ENCODE measurements at regions not wholly inside any gene's neighbourhood (a gene's known extent, or its start where the extent isn't known, plus 50 kb on each side); places are given as distances from the start of the nearest gene placed in this dataset.

DNA sequence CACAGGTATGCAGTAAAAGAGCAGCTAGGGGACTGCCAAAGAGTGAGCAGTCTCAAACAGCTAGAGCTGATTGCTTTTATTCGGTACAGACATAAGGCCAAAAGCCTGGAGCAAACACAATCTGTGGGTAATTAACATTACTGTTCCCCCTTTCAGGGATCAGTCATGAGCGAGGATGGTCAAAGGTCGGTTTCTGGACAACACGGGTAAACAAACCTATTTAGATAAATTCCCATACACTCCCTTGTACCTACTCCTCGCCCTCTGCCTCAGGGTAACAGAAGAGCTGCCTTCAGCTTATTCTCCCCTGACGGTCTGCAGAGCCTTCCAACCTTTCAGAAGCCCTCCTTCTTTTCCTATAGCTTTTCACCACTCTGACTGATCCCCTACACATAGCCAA is 586.0 kb downstream of the SUCLG1 start:
- Mint-ChIP-seq H3K9me3 (peaks cover 34% of the 10 kb centered on the region), H3K4me3 (no peak overlapping the region), H3K4me1 (ENCODE audit: low read depth) (no peaks in the 10 kb centered on the region), H3K27me3 (no peaks in the 10 kb centered on the region), H3K27ac (no peak overlapping the region), H3K36me3 (no peaks in the 10 kb centered on the region)
- DNase-seq = no peak
- ChIA-PET CTCF (no interaction called here), POLR2A (no interaction called here)
- intact Hi-C loops (cut with micrococcal nuclease) = no loop called here

DNA sequence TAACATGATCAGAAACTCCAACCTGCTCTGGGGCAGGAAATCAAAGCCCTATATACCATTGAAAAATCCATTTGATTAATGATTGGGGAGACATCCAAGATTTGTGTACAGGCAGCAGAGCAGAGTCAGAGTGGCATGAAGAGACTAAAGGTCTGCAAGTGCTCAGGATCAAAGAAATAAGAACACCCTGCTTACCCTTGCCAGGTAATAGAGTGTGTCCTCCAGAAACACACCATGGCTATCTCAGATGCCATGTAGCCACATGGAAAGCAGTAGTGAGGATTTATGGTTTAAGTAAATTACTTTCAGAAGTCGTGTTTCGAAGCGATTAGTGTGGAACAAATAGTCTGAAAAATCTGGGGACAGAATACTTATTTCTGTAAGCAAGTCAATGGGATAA is 592.9 kb downstream of the SUCLG1 start:
- Mint-ChIP-seq H3K4me1 (ENCODE audit: low read depth) (no peaks in the 10 kb centered on the region), H3K27me3 (no peaks in the 10 kb centered on the region), H3K9me3 (no peaks in the 10 kb centered on the region), H3K36me3 (no peaks in the 10 kb centered on the region), H3K27ac (no peak overlapping the region), H3K4me3 (no peak overlapping the region)
- POLR2A ChIA-PET = no interaction called here
- intact Hi-C loops (cut with micrococcal nuclease) = no loop called here
- no peak for DNase-seq
- CTCF ChIA-PET = no interaction called here

DNA sequence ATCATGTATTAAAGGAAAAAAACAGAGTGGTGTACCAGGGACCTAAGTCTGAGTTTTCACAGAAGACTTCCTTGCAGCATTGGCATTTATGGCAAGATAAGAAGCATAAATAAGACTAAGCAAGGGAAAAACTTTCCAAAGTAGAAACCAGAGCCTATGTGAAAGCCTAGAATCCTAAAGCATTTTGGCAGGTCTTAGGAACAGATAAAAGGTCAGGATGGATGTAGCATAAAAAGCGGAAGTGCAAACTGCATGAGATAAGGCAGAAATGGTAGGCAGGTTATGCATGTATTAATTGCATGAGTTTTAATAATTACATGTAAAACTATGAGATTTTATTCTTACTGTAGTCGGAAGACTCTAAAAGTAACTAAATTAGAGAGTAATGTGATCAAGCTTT is 596.5 kb downstream of the SUCLG1 start:
- no peak overlapping the region for H3K27ac Mint-ChIP-seq
- DNase-seq = no peak
- no peaks in the 10 kb centered on the region for H3K4me1 Mint-ChIP-seq (ENCODE audit: low read depth)
- H3K27me3 Mint-ChIP-seq = no peaks in the 10 kb centered on the region
- intact Hi-C loops (cut with micrococcal nuclease) = no loop called here
- ChIA-PET POLR2A (no interaction called here), CTCF (no interaction called here)
- no peaks in the 10 kb centered on the region for H3K9me3 Mint-ChIP-seq
- no peaks in the 10 kb centered on the region for H3K36me3 Mint-ChIP-seq
- no peak overlapping the region for H3K4me3 Mint-ChIP-seq

DNA sequence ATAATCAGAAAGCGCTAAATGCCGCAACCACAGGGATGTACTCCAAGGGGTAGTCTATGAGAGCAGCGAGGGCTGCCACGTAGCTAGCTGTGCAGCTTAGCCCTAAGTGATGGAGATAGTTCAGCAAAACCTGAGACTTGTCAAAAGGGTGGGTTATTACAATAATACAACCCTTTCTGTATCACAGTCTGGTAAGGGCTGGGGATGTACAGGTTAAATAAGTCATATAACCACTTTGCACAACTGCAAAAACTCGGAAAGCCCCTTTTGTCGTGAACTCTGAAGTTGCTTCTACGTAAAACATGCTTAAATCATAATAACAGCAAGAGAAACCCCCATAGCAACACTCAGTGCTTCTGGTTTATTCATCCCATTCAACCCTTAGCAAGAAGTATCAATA is 598.8 kb downstream of the SUCLG1 start:
- ChIA-PET POLR2A (no interaction called here), CTCF (no interaction called here)
- Mint-ChIP-seq H3K27me3 (no peaks in the 10 kb centered on the region), H3K9me3 (no peaks in the 10 kb centered on the region), H3K4me3 (no peak overlapping the region), H3K27ac (no peak overlapping the region), H3K36me3 (no peaks in the 10 kb centered on the region), H3K4me1 (ENCODE audit: low read depth) (no peaks in the 10 kb centered on the region)
- intact Hi-C loops (cut with micrococcal nuclease) = no loop called here
- no peak for DNase-seq

DNA sequence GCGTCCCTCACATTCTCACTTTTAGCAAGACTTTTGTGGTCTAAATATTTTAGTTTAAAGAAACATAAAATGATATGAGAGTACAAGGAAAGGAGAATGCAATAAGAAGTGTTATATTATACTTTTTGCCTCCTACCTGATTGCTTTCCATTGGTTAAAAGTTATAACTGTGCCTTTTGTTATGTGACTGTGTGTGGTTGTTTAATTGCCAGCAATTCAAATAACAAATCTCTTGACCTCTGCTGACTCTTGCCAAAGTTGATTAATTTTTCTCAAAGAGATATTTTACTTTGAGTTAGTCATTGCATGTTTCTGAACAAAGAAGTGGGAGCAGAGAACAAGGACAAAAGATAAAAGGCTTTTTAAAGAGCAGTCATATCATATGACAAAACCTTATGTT is 599.5 kb downstream of the SUCLG1 start:
- Mint-ChIP-seq H3K9me3 (no peaks in the 10 kb centered on the region), H3K4me1 (ENCODE audit: low read depth) (no peaks in the 10 kb centered on the region), H3K27ac (no peak overlapping the region), H3K4me3 (no peak overlapping the region), H3K36me3 (no peaks in the 10 kb centered on the region), H3K27me3 (no peaks in the 10 kb centered on the region)
- no peak for DNase-seq
- ChIA-PET POLR2A (no interaction called here), CTCF (no interaction called here)
- intact Hi-C loops (cut with micrococcal nuclease) = no loop called here

DNA sequence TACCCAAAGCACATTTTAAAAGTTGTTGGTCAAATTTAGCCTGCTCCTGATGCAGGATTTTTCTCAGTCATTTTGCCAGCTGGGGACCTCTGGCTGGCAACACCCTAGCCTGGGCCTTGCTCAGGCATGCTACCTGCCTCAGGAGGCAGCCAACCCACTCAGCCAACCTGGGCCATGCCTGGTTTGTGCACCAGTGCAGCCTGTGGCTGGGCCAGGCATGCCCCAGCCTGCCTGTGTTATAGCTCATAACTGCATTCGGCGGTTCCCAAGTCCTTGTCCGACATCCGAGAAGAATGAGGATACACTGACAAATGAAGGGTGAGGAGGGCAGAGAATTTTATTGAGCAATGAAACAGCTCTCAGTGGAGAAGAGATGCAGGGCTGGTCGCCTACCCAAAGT is 608.0 kb downstream of the SUCLG1 start:
- ChIA-PET POLR2A (no interaction called here), CTCF (no interaction called here)
- intact Hi-C loops (cut with micrococcal nuclease) = no loop called here
- Mint-ChIP-seq H3K36me3 (no peaks in the 10 kb centered on the region), H3K27me3 (peaks cover 1% of the 10 kb centered on the region), H3K9me3 (peaks cover 6% of the 10 kb centered on the region), H3K27ac (no peak overlapping the region), H3K4me1 (ENCODE audit: low read depth) (no peaks in the 10 kb centered on the region), H3K4me3 (no peak overlapping the region)
- DNase-seq = no peak

DNA sequence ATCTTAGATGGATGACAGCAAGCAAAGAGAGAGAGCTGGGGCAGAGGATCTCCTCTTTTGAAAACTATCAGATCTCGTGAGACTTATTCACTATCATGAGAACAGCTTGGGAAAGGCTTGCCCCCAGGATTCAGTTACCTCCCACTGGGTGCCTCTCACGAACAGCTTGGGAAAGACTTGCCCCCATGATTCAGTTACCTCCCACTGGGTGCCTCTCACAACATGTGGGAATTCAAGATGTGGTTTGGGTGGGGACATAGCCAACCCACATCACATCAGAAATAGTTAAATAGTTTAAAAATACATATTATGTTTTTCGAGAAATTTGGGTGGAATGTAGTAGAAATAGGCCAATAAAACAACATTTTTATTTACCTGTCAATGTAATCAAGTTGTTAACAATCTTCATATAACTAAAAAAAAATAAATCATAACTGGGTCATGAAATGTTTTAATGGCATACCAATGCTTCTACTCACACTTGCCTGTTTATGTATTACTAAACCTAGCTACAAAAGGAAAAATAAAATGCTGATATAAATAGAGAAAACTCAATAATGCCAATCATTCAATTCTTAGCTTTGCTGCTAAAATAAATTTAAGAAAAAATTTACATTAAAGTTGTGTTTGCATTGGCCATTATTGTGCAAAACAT is 608.9 kb downstream of the SUCLG1 start:
- DNase-seq = no peak
- H3K9me3 Mint-ChIP-seq = peaks cover 6% of the 10 kb centered on the region
- POLR2A ChIA-PET = no interaction called here
- H3K36me3 Mint-ChIP-seq = no peaks in the 10 kb centered on the region
- H3K4me1 Mint-ChIP-seq (ENCODE audit: low read depth) = no peaks in the 10 kb centered on the region
- intact Hi-C loops (cut with micrococcal nuclease) = no loop called here
- no peak overlapping the region for H3K4me3 Mint-ChIP-seq
- peaks cover 1% of the 10 kb centered on the region for H3K27me3 Mint-ChIP-seq
- CTCF ChIA-PET = no interaction called here
- no peak overlapping the region for H3K27ac Mint-ChIP-seq

DNA sequence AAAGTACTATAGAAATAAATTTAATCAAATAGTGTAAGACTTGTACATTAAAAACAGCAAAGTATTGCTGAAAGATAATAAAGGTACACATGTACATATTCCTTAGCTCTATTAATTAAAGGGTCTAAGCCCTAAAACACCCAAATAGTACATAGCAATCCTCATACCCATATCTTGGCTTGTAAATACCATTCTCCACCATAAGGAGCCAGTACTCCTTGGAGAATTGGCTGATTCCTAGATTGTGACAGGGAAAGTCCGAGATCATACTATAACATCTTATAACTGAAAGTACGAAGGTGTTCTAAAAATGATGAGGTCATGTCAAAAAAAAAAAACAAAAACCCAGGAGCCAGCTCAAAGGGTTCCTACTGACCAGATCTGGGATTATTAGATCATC is 614.6 kb downstream of the SUCLG1 start:
- no peak overlapping the region for H3K27ac Mint-ChIP-seq
- no peaks in the 10 kb centered on the region for H3K4me1 Mint-ChIP-seq (ENCODE audit: low read depth)
- DNase-seq = no peak
- intact Hi-C loops (cut with micrococcal nuclease) = no loop called here
- H3K36me3 Mint-ChIP-seq = no peaks in the 10 kb centered on the region
- no peak overlapping the region for H3K4me3 Mint-ChIP-seq
- ChIA-PET POLR2A (no interaction called here), CTCF (no interaction called here)
- H3K27me3 Mint-ChIP-seq = peaks cover 1% of the 10 kb centered on the region
- peaks cover 2% of the 10 kb centered on the region for H3K9me3 Mint-ChIP-seq

DNA sequence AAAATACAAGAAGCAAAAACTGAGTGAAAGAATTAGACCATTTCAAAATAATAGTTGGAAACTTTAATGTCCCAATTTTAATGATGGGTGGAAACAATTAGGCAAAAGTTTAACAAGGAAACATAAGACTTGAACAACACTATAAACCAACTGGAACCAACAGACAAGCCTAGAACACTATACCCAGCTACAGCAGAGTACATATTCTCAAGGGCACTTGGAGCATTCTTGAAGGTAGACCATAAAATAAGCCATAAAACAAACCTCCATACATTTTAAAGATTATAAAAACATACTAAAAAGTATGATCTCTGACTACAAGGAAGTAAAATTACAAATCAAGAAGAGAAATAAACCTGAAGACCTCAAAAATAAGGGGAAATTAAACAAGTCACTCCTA is 616.7 kb downstream of the SUCLG1 start:
- no peaks in the 10 kb centered on the region for H3K4me1 Mint-ChIP-seq (ENCODE audit: low read depth)
- DNase-seq = no peak
- H3K9me3 Mint-ChIP-seq = no peaks in the 10 kb centered on the region
- ChIA-PET CTCF (no interaction called here), POLR2A (no interaction called here)
- H3K27ac Mint-ChIP-seq = no peak overlapping the region
- peaks cover 2% of the 10 kb centered on the region for H3K27me3 Mint-ChIP-seq
- H3K36me3 Mint-ChIP-seq = no peaks in the 10 kb centered on the region
- intact Hi-C loops (cut with micrococcal nuclease) = no loop called here
- H3K4me3 Mint-ChIP-seq = no peak overlapping the region

DNA sequence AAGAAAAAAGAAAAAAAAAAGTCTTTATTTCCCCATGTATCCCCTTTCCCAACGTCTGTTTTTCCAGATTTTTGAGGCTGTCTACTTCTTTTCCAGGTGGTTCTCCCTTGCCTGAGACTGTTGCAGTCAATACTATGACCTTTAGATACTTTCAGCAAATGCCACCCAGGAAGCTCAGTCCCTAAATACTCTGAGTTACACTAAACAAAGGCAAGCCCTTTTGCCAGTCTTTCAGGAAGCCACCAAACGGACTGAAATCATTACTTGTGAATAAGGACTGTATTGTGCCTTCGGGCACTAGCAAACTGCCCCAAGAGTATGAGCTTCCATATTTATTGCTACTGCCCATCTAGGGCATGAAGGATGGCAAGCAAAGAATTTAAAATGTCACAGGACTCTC is 621.3 kb downstream of the SUCLG1 start:
- Mint-ChIP-seq H3K36me3 (no peaks in the 10 kb centered on the region), H3K27me3 (peaks cover 2% of the 10 kb centered on the region), H3K9me3 (no peaks in the 10 kb centered on the region), H3K4me3 (no peak overlapping the region), H3K4me1 (ENCODE audit: low read depth) (no peaks in the 10 kb centered on the region), H3K27ac (no peak overlapping the region)
- no peak for DNase-seq
- CTCF ChIA-PET = no interaction called here
- intact Hi-C loops (cut with micrococcal nuclease) = no loop called here
- POLR2A ChIA-PET = no interaction called here

DNA sequence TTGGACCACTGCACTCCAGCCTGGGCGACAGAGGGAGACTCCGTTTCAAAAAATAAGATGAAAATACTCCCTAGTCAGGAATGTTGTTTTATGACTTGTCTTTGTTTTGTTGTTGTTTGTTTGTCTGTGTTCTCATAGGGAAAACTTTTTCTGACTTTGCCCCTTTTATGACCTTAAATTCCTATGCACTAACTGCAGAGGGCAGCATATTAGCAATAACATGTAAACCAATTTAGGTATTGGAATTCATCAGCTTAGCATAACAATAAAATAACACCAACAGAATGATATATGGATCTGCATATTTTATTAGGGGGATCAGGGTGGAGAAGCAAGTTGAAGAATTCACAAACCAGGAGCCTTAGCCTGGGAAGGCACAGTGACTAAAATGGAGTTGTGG is 631.5 kb downstream of the SUCLG1 start:
- CTCF ChIA-PET = no interaction called here
- intact Hi-C loops (cut with micrococcal nuclease) = no loop called here
- Mint-ChIP-seq H3K36me3 (no peaks in the 10 kb centered on the region), H3K9me3 (no peaks in the 10 kb centered on the region), H3K27me3 (peaks cover 3% of the 10 kb centered on the region), H3K4me3 (no peak overlapping the region), H3K27ac (no peak overlapping the region), H3K4me1 (ENCODE audit: low read depth) (no peaks in the 10 kb centered on the region)
- no peak for DNase-seq
- POLR2A ChIA-PET = no interaction called here

DNA sequence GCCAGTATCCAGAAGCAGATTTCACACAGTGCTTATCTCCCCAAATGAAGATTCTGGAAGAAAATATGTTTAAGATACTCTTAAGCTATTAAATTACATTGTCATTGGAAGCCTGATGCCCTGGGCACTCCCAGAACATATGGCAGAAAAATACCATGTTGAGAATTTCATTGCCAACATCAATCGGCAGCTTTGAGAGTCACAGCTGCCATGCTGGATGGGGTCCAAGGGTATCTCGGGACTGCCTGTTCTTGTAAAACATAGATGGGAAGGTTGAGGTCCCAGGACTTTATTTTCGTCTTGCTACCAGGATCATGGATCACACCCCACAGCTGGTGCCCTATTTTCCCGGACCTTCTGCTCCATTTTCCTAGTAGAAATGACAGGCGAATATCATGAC is 632.5 kb downstream of the SUCLG1 start:
- Mint-ChIP-seq H3K9me3 (no peaks in the 10 kb centered on the region), H3K4me3 (no peak overlapping the region), H3K27ac (no peak overlapping the region), H3K27me3 (peaks cover 3% of the 10 kb centered on the region), H3K36me3 (no peaks in the 10 kb centered on the region), H3K4me1 (ENCODE audit: low read depth) (no peaks in the 10 kb centered on the region)
- DNase-seq = no peak
- POLR2A ChIA-PET = no interaction called here
- CTCF ChIA-PET = no interaction called here
- intact Hi-C loops (cut with micrococcal nuclease) = no loop called here

DNA sequence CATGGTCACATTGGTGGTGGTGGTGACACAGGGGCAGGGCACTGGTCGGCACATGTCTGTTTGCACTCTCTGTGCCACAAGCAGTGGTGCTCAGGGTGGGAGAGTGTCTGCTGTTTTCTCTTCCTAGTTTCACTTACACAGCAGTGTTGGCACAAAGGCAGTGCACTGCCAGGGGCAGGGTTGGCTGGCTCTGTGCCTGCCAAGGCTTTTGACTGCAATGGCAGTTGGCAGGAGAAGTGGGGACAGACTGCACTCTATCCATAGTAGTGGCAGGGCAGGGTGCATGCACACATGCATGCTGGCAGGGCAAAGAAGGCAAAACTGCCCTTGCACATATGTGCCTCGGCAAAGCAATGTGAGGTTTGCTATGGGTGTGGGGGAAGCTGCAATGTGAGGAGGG is 635.9 kb downstream of the SUCLG1 start:
- Mint-ChIP-seq H3K4me1 (ENCODE audit: low read depth) (no peaks in the 10 kb centered on the region), H3K4me3 (no peak overlapping the region), H3K27me3 (peaks cover 3% of the 10 kb centered on the region), H3K36me3 (no peaks in the 10 kb centered on the region), H3K9me3 (no peaks in the 10 kb centered on the region), H3K27ac (no peak overlapping the region)
- ChIA-PET POLR2A (no interaction called here), CTCF (no interaction called here)
- DNase-seq = no peak
- intact Hi-C loops (cut with micrococcal nuclease) = no loop called here

DNA sequence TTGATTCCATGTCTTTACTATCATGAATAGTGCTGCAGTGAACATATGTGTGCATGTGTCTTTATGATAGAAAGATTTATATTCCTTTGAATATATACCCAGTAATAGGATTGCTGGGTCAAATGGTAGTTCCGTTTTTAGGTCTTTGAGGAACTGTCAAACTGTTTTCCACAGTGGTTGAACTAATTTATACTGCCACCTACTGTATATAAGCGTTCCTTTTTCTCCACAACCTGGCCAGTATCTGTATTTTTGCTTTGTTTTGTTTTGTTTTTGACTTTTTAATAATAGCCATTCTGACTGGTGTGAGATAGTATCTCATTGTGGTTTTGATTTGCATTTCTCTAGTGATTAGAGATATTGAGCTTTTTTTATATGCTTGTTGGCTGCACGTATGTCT is 641.6 kb downstream of the SUCLG1 start:
- H3K27me3 Mint-ChIP-seq = no peaks in the 10 kb centered on the region
- no peaks in the 10 kb centered on the region for H3K4me1 Mint-ChIP-seq (ENCODE audit: low read depth)
- POLR2A ChIA-PET = no interaction called here
- H3K36me3 Mint-ChIP-seq = no peaks in the 10 kb centered on the region
- H3K27ac Mint-ChIP-seq = no peak overlapping the region
- no peak overlapping the region for H3K4me3 Mint-ChIP-seq
- intact Hi-C loops (cut with micrococcal nuclease) = no loop called here
- H3K9me3 Mint-ChIP-seq = no peaks in the 10 kb centered on the region
- CTCF ChIA-PET = no interaction called here
- DNase-seq = no peak

All from activated CD4-positive, alpha-beta memory T cell treated with anti-CD3 and anti-CD28 coated beads for 36 hours (primary cell).